GM21825 (cell line): ENCODE measurements at regions not wholly inside any gene's neighbourhood (a gene's known extent, or its start where the extent isn't known, plus 50 kb on each side); places are given as distances from the start of the nearest gene placed in this dataset.
"Not testable (repeated sequence)": the region's sequence is repeated elsewhere in the genome, so short reads cannot be mapped to it uniquely, and the experiment has no call there.

Experiments
- ATAC-seq: cut with Tn5 transposase; IDR thresholded peaks from one replicate; pipeline ENCODE4 v1.9.1; 2021; ENCODE audit warnings: mild to moderate bottlenecking, moderate library complexity; ENCODE audit not compliant: unreplicated experiment

DNA sequence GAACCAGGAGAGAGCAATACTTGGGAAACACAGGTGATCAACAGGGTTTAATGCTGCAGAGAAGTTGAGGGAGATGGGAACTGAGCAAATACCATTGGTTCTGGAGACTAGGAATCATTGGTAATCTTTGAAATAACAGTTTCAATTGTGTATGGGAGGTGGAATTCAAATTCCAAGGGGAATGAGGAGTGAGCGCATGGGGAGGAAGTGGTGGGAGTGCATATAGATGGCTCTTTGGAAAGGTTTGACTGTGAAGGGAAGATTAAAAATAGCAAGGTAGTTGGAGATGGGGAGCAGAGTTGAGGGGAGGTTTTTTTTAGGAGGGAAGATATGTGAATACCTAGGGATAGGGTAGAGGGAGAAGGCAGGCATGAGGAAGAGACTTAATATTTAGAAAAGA is 51.1 kb upstream of the ROPN1 start:
- no peak for ATAC-seq

DNA sequence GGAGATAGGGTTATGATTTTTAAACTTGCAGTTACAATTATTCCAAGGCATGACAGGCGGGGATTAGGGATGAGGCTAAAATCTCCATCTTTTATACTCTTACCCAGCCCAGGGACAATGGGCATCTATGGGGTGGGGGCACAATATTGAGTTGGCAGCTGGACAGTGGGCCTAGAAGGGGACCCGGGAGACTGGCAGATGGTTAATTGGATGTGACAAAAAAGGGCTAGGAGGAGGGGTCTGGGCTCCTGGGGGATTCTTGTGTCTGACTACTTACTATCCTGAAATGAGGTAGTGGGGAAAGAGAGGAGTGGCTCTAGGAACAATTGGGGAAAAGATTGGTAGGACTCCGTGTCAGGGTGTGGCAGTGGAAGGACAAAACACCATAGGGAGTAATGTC is 53.0 kb upstream of the ROPN1 start:
- no peak for ATAC-seq

DNA sequence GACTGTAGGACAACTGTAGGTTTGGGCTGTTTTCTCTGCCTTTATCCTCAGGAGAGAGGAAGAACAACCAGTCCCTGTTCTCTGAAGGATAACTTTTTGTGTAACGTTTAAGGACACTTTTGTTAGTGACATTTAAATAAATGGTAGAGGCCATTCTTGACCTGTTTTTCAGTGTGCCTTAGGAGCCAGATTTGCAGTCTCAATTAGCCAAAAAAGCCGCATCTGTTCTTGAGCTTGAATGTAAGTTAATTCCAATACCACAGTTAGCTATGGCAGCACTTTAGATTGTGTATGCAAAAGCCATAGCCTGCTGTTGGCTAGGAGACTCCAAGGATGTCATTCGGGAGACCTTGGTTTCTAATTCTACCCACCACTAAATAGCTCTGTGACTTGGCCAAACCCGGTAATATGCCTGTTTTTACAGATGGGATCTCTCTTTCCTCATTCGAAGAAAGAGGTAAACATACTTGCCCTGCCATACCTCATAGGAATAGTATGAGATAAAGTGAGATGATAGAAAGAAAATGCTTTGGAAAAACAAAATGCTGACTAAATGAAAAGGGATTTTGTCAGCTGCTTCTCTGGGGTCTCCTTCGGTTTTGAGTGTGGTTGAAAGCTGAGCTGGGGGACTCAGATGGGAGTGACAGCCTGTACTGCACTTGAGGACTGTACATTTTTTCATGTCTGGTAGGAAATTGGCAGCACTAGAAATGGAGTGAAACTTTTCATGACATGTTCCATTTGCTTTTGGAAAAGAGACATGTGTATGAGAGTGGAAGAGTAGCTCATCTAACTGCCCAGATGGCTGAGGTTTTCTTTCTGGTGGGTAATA is 57.3 kb upstream of the ROPN1 start:
- ATAC-seq = no peak

DNA sequence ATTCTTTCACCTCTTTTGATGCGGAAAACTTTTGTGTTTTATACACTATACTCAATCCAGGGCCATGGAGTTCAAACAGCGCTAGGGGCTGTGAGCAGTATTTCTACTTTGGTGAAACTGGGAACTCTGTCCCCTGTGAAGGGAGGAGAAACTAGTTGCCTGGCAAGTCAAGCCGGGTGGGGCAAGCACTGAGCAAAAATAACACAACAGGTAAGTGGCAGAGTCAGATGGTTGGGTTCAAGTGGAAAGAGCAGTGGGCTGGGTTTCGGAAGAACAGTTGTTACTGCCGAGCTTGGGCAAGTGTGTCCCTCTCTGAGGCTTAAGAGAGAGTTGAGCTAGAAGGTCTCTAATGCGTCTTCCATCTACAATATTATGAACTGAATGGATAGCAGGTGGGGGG is 59.7 kb upstream of the ROPN1 start:
- ATAC-seq = no peak

DNA sequence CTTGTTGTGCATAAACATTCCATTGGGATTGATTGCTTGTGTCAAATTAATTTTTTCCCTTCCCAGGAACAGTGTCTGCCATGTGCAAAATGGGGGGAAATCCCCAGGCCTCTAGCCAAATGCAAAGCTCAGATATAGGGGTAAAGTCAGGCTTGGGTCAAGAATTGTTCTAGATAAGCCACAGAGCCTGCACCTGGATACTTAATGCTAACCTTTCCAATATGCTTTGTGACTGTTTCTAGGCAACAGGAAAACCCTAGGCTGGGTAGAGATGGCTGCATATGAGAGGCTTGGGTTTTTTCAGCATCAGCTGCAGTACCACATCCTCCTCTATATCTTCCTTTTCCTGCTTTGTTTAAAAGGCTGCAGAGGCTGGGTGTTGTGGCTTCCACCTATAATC is 61.9 kb upstream of the ROPN1 start:
- ATAC-seq = no peak

DNA sequence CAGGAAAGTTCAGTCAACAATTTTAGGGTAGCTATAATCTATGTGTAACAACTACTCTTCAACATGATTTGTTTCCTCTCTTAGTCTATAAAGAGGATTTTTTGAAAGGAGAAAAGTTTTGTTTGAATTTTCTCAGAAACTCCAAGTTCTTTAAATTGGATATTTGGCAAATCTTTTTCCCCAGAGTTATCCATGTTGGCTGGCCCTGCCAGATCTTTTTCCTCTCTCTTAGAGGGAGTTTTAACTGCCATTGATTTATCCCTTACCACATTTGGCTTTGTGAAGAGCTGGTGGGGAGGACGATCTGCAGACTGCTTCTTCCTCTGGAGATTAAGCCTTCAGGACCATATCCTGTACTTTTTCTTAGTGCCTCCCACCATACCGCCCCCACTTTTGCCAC is 64.9 kb upstream of the ROPN1 start:
- no peak for ATAC-seq

DNA sequence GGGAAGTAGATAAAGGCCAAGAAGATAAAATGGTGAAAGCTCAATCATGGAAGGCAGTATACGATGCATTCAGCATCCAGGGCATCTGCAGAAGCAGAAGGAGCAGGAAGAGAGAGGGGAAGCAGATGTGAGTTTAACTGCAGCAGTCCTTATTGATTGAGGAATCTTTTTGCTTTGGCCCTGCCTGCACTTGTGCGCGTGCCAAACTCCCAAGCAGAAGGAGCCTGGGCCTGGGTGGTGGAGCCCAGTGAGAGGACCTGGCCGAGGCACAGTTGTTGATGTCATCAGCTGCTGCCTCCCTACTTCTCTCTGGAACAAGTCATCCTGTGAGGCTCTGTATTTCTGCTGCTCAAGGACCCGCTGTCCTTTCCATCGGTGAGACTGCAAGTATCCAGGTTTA is 65.5 kb upstream of the ROPN1 start:
- ATAC-seq = no peak

DNA sequence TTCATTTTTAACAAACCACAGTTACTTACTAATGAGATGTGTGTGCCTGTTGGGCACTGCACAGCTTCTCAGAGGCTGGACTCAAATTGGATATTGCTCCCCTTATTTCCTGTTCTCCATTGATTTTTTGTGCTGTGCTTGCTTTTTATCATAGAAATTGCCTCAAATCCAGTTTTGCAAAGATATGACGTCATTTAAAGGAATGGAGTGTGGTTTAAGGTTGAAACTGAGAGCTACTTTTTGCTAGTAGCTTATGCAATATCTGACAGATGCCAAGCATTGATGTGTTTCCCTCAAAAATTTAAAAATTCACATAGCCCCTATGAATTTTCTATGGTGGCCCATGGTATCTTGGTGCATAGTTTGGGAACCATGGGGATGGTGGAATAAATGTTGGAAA is 67.7 kb upstream of the ROPN1 start:
- no peak for ATAC-seq

- no peak for ATAC-seq
Measured at GRCh38 chr3:124063197-124063909, 71.4 kb upstream of the ROPN1 start.

GRCh38 chr3:124064050-124064449 is 72.1 kb upstream of the ROPN1 start:
- ATAC-seq = no peak

- not testable (repeated sequence) for ATAC-seq
Measured at GRCh38 chr3:124066543-124066942, 74.6 kb upstream of the ROPN1 start.

GRCh38 chr3:124069706-124070105 is 77.8 kb upstream of the ROPN1 start:
- ATAC-seq = not testable (repeated sequence)

- not testable (repeated sequence) for ATAC-seq
Measured at GRCh38 chr3:124075090-124075489, 83.2 kb upstream of the ROPN1 start.

- no peak for ATAC-seq
Measured at GRCh38 chr3:124075753-124076152, 83.8 kb upstream of the ROPN1 start.

DNA sequence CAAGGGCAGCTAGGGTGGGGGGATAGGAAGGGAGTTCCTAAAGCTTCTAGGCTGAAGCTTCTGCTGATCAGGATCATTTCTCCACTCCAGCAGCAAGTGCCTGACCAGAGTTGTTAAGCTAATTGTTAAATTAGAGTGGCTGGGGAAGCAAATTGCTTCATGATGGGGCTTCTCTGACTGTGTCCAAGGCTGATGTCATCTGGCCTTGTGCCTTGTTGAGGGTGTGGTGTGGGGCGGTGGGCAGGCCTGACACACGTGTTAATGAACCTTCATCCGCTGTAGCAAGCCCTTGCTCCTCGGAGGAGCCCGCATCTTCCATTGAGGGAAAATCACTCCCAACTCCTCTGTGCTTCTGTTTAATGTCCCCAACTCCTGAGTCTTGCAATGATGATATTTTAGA is 84.3 kb upstream of the ROPN1 start:
- ATAC-seq = no peak

GRCh38 chr3:124078953-124079911 is 87.3 kb upstream of the ROPN1 start:
- ATAC-seq = no peak

GRCh38 chr3:124079912-124080276 is 88.0 kb upstream of the ROPN1 start:
- no peak for ATAC-seq

GRCh38 chr3:124082343-124082742 is 90.4 kb upstream of the ROPN1 start:
- no peak for ATAC-seq

GRCh38 chr3:124084022-124084881 is 92.3 kb upstream of the ROPN1 start:
- ATAC-seq = no peak

- ATAC-seq = no peak
Measured at GRCh38 chr3:124088801-124089200, 96.9 kb upstream of the ROPN1 start.
